ENCODE measurements at regions not wholly inside any gene's neighbourhood (a gene's known extent, or its start where the extent isn't known, plus 50 kb on each side); places are given as distances from the start of the nearest gene placed in this dataset.

DNA sequence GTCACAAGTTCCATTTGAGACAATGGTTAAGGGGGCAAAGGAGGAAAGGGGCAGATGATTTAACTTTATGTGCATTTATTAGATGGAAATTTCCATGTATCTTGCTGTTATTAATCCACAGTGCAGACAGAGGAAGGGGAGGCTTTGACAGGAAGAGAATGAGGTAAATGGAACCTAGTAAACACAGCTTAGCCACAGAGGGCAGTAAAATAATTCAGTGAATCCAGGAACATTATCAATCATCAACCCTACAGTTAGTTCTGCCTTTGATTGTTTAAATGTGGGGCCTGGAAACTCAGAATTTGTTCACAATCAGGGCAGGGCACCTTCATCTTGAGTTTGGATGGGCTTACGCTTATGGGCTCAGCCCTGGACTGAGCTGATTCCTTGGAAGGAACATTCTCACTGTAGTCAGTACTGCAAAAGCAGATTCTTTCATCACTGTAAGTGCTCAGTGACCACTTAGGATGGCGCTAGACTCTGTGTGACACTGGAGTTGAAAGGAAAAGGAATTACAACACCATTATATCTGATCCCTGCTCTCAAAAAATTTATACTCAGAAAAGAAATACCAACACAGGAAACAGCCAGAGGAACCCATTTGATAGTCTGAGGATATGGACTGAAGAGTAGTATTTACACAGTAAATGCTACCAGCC is 169.5 kb downstream of the PIK3R1 start:
- ATAC-seq (replicated peaks) = no peak
- DNase-seq = no peak
- Mint-ChIP-seq H3K27me3 (peaks cover 3 to 5% of the 10 kb centered on the region in 2 donors), H3K9me3 (no peaks in the 10 kb centered on the region), H3K4me1 (peaks cover 19% of the 10 kb centered on the region in 2 donors), H3K27ac (no peak overlapping the region), H3K4me3 (no peak overlapping the region), H3K36me3 (no peaks in the 10 kb centered on the region)

DNA sequence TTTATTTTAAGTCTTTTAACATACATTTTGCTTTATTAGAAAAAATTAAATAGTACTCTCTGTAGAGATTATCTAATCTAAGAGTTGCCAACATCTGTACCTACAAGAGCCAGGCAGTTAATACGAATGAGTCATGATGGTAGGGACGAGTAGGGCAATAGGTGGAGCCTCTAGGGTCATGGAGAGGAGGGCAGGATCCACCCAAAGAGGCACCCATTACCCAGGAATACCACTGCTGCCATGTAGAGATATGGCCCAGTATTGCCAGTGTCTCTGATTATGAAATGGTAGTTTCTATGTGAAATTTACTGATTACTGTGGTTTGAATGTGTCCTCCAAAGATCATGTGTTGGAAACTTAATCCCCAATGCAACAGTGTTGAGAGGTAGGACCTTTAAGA is 170.4 kb downstream of the PIK3R1 start:
- Mint-ChIP-seq H3K36me3 (no peaks in the 10 kb centered on the region), H3K4me1 (peaks cover 13 to 14% of the 10 kb centered on the region in 2 donors), H3K9me3 (no peaks in the 10 kb centered on the region), H3K4me3 (no peak overlapping the region), H3K27me3 (peaks cover 3 to 5% of the 10 kb centered on the region in 2 donors), H3K27ac (no peak overlapping the region)
- no peak for DNase-seq
- ATAC-seq (replicated peaks) = no peak

DNA sequence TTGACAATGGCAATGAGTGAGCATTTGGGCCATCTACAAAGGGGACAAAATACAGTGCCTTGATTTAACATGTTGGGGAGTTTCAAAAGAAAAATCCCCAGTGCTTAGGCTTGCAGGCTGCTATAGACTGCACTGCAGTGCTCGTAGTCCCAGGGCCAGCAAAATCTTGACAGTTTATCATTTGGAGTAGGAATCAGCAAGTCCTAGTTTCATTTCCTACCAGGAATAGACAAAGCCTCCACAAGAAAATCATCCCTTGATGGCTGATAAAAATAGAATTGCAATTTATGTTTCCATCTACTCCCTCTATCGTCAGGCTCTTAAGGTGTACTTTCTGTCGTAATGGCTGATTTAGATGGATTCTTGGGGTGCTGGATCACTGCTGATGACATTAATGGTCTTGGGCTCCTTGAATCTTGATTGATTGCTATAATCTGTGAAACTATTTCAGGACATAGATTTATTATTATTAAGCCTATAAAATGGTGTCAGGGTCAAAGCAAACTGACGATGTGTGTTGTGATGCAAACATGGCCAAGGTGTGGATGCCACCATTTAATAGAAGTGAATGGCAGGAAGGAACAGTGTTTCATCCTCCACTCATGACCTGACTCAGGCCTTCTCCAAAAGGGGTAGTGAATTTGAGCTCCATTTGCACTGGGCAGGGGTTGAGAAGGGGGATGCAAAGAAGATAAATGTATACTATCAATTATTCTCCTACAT is 171.7 kb downstream of the PIK3R1 start:
- DNase-seq (no peak), ATAC-seq (replicated peaks) (no peak)
- H3K4me1 Mint-ChIP-seq = peaks cover 3 to 6% of the 10 kb centered on the region in 2 donors
- peaks cover 3 to 5% of the 10 kb centered on the region in 2 donors for H3K27me3 Mint-ChIP-seq
- no peak overlapping the region for H3K4me3 Mint-ChIP-seq
- H3K9me3 Mint-ChIP-seq = peaks cover 3 to 4% of the 10 kb centered on the region in 2 donors
- no peaks in the 10 kb centered on the region for H3K36me3 Mint-ChIP-seq
- H3K27ac Mint-ChIP-seq = no peak overlapping the region

DNA sequence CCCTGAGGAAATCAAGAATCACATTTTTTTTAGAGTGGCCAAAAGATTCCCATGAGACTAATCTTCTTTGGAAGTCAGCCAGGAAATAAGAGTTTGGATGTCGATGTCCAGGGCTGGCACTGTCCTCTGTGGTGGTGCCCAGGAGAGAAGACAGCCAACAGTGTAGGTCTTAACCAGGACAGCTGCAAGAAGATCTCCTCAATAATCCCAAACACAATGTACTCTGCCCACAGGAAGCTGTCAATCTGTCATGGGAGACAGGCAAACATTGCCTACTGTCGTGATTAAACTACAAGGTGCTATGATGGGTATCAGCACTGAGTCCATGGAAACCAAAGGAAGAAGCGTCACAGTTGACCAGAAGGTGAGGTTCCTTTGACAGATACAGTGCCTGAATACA is 174.1 kb downstream of the PIK3R1 start:
- Mint-ChIP-seq H3K27ac (no peak overlapping the region), H3K9me3 (peaks cover 3 to 4% of the 10 kb centered on the region in 2 donors), H3K36me3 (no peaks in the 10 kb centered on the region), H3K4me1 (no peaks in the 10 kb centered on the region), H3K27me3 (peaks cover 3 to 5% of the 10 kb centered on the region in 2 donors), H3K4me3 (no peak overlapping the region)
- DNase-seq = no peak
- no peak for ATAC-seq (replicated peaks)

- peaks cover 0 to 2% of the 10 kb centered on the region in 2 donors for H3K4me1 Mint-ChIP-seq
- H3K27ac Mint-ChIP-seq = no peak overlapping the region
- no peak for DNase-seq
- H3K36me3 Mint-ChIP-seq = no peaks in the 10 kb centered on the region
- no peak for ATAC-seq (replicated peaks)
- H3K9me3 Mint-ChIP-seq = peaks cover 6 to 7% of the 10 kb centered on the region in 2 donors
- no peak overlapping the region for H3K4me3 Mint-ChIP-seq
- peaks cover 0 to 3% of the 10 kb centered on the region in 2 donors for H3K27me3 Mint-ChIP-seq
These were observed 177.1 kb downstream of the PIK3R1 start for GRCh38 chr5:68392617-68393016.

- Mint-ChIP-seq H3K27me3 (no peaks in the 10 kb centered on the region), H3K4me1 (peaks cover 0 to 2% of the 10 kb centered on the region in 2 donors)
These were observed 179.7 kb downstream of the PIK3R1 start for GRCh38 chr5:68395302-68395701.

GRCh38 chr5:68395926-68396511 is 180.5 kb downstream of the PIK3R1 start:
- no peak for DNase-seq
- H3K9me3 Mint-ChIP-seq = peaks cover 7% of the 10 kb centered on the region in 2 donors
- H3K36me3 Mint-ChIP-seq = no peaks in the 10 kb centered on the region
- no peak overlapping the region for H3K27ac Mint-ChIP-seq
- peaks cover 0 to 2% of the 10 kb centered on the region in 2 donors for H3K4me1 Mint-ChIP-seq
- no peaks in the 10 kb centered on the region for H3K27me3 Mint-ChIP-seq
- ATAC-seq (replicated peaks) = no peak
- no peak overlapping the region for H3K4me3 Mint-ChIP-seq

More at GRCh38 chr5:68395302-68395701, 179.7 kb downstream of the PIK3R1 start:
- DNase-seq = no peak
- Mint-ChIP-seq H3K36me3 (no peaks in the 10 kb centered on the region), H3K4me3 (no peak overlapping the region), H3K27ac (no peak overlapping the region), H3K9me3 (peaks cover 7% of the 10 kb centered on the region in 2 donors)
- no peak for ATAC-seq (replicated peaks)

DNA sequence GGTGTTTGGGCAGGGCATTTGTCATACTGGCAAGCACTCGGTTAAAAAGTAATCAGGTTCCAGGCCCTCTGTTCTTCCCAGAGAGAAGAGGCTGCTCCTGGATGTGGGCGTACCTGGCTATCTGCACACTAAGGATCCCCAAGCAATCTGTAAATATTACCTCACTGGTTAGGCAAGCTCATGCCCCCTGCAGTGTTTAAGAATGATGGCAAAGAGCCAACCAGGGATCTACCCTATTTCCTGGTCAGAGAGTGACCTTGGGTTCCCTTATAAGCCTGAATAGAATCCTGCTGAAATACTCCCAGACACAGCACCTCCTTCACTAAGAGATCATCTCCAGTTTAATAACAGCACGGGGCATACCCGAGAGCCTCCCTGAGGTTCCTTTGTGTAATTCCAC is 181.2 kb downstream of the PIK3R1 start:
- Mint-ChIP-seq H3K27ac (no peak overlapping the region), H3K4me1 (peaks cover 0 to 2% of the 10 kb centered on the region in 2 donors), H3K36me3 (peaks cover 0 to 5% of the 10 kb centered on the region in 2 donors), H3K4me3 (no peak overlapping the region), H3K9me3 (peaks cover 6 to 10% of the 10 kb centered on the region in 2 donors), H3K27me3 (no peaks in the 10 kb centered on the region)
- ATAC-seq (replicated peaks) (no peak), DNase-seq (no peak)

DNA sequence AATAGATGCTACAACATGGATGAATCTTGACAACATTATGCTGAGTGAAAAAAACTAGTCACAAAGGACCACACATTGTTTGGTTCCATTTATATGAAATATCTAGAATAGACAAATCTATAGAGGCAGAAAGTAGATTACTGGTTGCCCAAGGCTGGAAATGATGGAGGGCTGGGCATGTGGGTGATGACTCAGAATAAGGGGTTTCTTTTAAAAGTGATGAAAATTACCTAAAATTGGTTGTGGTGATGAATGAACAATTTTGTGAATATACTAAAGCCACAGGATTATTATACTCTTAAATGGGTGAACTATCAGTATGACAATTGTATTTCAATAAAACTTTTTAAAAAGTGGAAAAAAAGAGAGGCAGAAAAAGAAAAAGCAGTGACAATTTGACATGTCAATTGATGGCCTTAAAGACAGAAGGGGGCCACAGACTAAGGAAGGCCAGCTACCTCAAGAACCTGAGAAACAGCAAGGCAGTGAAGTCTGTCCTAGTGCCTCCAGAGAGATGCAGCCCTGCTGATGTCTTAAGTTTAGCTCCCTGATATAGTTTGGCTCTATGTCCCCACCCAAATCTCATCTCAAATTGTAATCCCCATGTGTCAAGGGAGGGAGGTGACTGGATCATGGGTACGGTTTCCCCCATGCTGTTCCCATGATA is 182.7 kb downstream of the PIK3R1 start:
- ATAC-seq (replicated peaks) (no peak), DNase-seq (no peak)
- Mint-ChIP-seq H3K4me1 (peaks cover 0 to 2% of the 10 kb centered on the region in 2 donors), H3K36me3 (peaks cover 0 to 5% of the 10 kb centered on the region in 2 donors), H3K4me3 (no peak overlapping the region), H3K27ac (no peak overlapping the region), H3K27me3 (no peaks in the 10 kb centered on the region), H3K9me3 (peaks cover 4 to 7% of the 10 kb centered on the region in 2 donors)

GRCh38 chr5:68403301-68403700 is 187.7 kb downstream of the PIK3R1 start:
- peaks cover 1 to 4% of the 10 kb centered on the region in 2 donors for H3K9me3 Mint-ChIP-seq
- no peak overlapping the region for H3K4me3 Mint-ChIP-seq
- peaks cover 7 to 13% of the 10 kb centered on the region in 2 donors for H3K4me1 Mint-ChIP-seq
- no peak for ATAC-seq (replicated peaks)
- no peaks in the 10 kb centered on the region for H3K27me3 Mint-ChIP-seq
- peaks cover 0 to 5% of the 10 kb centered on the region in 2 donors for H3K36me3 Mint-ChIP-seq
- DNase-seq = no peak
- H3K27ac Mint-ChIP-seq = no peak overlapping the region

- ATAC-seq (replicated peaks) (no peak), DNase-seq (no peak)
- H3K27ac Mint-ChIP-seq = no peak overlapping the region
- peaks cover 7 to 13% of the 10 kb centered on the region in 2 donors for H3K4me1 Mint-ChIP-seq
- no peak overlapping the region for H3K4me3 Mint-ChIP-seq
- peaks cover 1 to 4% of the 10 kb centered on the region in 2 donors for H3K9me3 Mint-ChIP-seq
- H3K36me3 Mint-ChIP-seq = peaks cover 0 to 5% of the 10 kb centered on the region in 2 donors
- no peaks in the 10 kb centered on the region for H3K27me3 Mint-ChIP-seq
These were observed 188.7 kb downstream of the PIK3R1 start for GRCh38 chr5:68404246-68404645.

GRCh38 chr5:68405026-68405684 is 189.6 kb downstream of the PIK3R1 start:
- Mint-ChIP-seq H3K27ac (no peak overlapping the region), H3K36me3 (peaks cover 0 to 5% of the 10 kb centered on the region in 2 donors), H3K27me3 (no peaks in the 10 kb centered on the region), H3K4me3 (no peak overlapping the region), H3K9me3 (peaks cover 1 to 4% of the 10 kb centered on the region in 2 donors), H3K4me1 (peaks cover 7 to 13% of the 10 kb centered on the region in 2 donors)
- ATAC-seq (replicated peaks) (no peak), DNase-seq (no peak)

DNA sequence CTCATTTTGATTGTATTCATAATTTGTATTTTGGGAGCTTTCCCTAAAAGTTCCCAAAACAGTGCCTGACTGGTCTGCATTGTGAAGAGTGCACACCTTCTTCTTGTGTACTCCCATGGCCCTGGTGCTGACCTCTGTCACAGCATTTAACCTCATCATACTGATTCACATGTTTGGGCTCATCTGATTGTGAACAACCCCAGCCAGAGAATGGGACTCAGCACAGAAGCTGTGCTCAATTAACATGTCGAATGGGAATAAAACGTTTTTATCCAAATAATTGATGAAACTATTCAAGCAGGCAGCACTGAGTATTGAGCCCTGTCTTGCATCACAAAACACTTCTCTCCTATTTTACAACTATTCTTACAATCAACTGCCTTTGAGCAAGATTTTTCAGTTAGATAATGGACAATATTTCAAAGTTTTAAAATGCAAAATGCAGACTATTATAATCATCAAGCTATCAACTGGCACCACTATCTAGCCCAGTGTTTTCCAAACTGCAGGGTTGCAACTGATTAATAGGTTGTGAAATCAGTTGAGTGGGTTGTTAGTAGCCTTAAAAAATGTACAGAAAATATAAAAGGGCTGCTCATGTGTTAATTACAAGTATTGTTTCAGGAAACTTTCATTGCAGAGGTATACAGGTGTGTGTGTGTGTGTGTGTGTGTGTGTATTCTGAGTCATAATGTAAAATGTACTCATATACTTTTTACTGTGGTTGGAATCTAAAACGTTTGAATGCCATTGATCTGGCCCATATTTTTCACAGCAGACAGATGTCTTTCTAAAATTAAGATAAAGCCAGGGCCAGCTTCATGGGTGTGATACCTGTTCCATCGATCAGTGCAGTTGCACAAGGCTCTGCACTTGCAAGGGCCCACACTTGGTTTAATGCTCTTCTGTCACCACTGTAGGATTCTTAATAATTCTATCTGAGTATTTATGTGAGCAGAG is 190.5 kb downstream of the PIK3R1 start:
- peaks cover 7 to 13% of the 10 kb centered on the region in 2 donors for H3K4me1 Mint-ChIP-seq
- peaks cover 0 to 4% of the 10 kb centered on the region in 2 donors for H3K9me3 Mint-ChIP-seq
- no peak overlapping the region for H3K4me3 Mint-ChIP-seq
- peaks cover 0 to 5% of the 10 kb centered on the region in 2 donors for H3K36me3 Mint-ChIP-seq
- H3K27ac Mint-ChIP-seq = no peak overlapping the region
- no peaks in the 10 kb centered on the region for H3K27me3 Mint-ChIP-seq
- DNase-seq (no peak), ATAC-seq (replicated peaks) (peak; percentile 46 to 52)
